ENCODE measurements at regions not wholly inside any gene's neighbourhood (a gene's known extent, or its start where the extent isn't known, plus 50 kb on each side); places are given as distances from the start of the nearest gene placed in this dataset.

GRCh38 chr15:29343229-29343628 lies 73.6 kb upstream of the NSMCE3 start:
- no peak overlapping the region for H3K4me3 ChIP-seq (replicated peaks in 1 of 2; ENCODE audit: low read depth in 2 of 2, low read length in 2 of 2)
- DNase-seq (ENCODE audit: low read depth in 2 of 2): no peak
- TF ChIP-seq CTCF (IDR thresholded peaks at IDR 0.05; ENCODE audit: low read depth, low read length): no peak

- H3K4me3 ChIP-seq (replicated peaks in 1 of 2; ENCODE audit: low read depth in 2 of 2, low read length in 2 of 2): no peak overlapping the region
- TF ChIP-seq CTCF (IDR thresholded peaks at IDR 0.05; ENCODE audit: low read depth, low read length): no peak
- no peak for DNase-seq (ENCODE audit: low read depth in 2 of 2)
Observed at GRCh38 chr15:29342201-29342600, 72.6 kb upstream of the NSMCE3 start.

- TF ChIP-seq CTCF (IDR thresholded peaks at IDR 0.05; ENCODE audit: low read depth, low read length): no peak
- H3K4me3 ChIP-seq (replicated peaks in 1 of 2; ENCODE audit: low read depth in 2 of 2, low read length in 2 of 2): no peak overlapping the region
- DNase-seq (ENCODE audit: low read depth in 2 of 2): peak; percentile 18 to 52
Observed at GRCh38 chr15:29337156-29337959, 67.7 kb upstream of the NSMCE3 start.

- no peak for DNase-seq (ENCODE audit: low read depth in 2 of 2)
- H3K4me3 ChIP-seq (replicated peaks in 1 of 2; ENCODE audit: low read depth in 2 of 2, low read length in 2 of 2): no peak overlapping the region
- TF ChIP-seq CTCF (IDR thresholded peaks at IDR 0.05; ENCODE audit: low read depth, low read length): no peak
Observed at GRCh38 chr15:29334544-29334943, 64.9 kb upstream of the NSMCE3 start.

- no peak overlapping the region for H3K4me3 ChIP-seq (replicated peaks in 1 of 2; ENCODE audit: low read depth in 2 of 2, low read length in 2 of 2)
- no peak for TF ChIP-seq CTCF (IDR thresholded peaks at IDR 0.05; ENCODE audit: low read depth, low read length)
- no peak for DNase-seq (ENCODE audit: low read depth in 2 of 2)
Observed at GRCh38 chr15:29333261-29333660, 63.6 kb upstream of the NSMCE3 start.

- H3K4me3 ChIP-seq (replicated peaks in 1 of 2; ENCODE audit: low read depth in 2 of 2, low read length in 2 of 2): no peak overlapping the region
- DNase-seq (ENCODE audit: low read depth in 2 of 2): no peak
- TF ChIP-seq CTCF (IDR thresholded peaks at IDR 0.05; ENCODE audit: low read depth, low read length): no peak
Observed at GRCh38 chr15:29331669-29332068, 62.0 kb upstream of the NSMCE3 start.

- TF ChIP-seq CTCF (IDR thresholded peaks at IDR 0.05; ENCODE audit: low read depth, low read length): no peak
- H3K4me3 ChIP-seq (replicated peaks in 1 of 2; ENCODE audit: low read depth in 2 of 2, low read length in 2 of 2): no peak overlapping the region
- no peak for DNase-seq (ENCODE audit: low read depth in 2 of 2)
Observed at GRCh38 chr15:29331071-29331470, 61.4 kb upstream of the NSMCE3 start.

Data from cardiac fibroblast (primary cell).